NB4 (cell line): ENCODE measurements at regions not wholly inside any gene's neighbourhood (a gene's known extent, or its start where the extent isn't known, plus 50 kb on each side); places are given as distances from the start of the nearest gene placed in this dataset.
"Not testable (repeated sequence)": the region's sequence is repeated elsewhere in the genome, so short reads cannot be mapped to it uniquely, and the experiment has no call there.

ENCODE experiments used
- POLR2A ChIP-seq: IDR thresholded peaks from 2 replicates; pipeline ENCODE4 v1.6.1; 2011; ENCODE audit warnings: mild to moderate bottlenecking; ENCODE audit not compliant: insufficient read length; ENCODE audit errors: extremely low read depth
- TF ChIP-seq, protein P1 (sequence below): IDR thresholded peaks from 2 replicates; pipeline ENCODE4 v1.6.1; 2011; ENCODE audit warnings: low read depth, low read length
- TF ChIP-seq, protein P2 (sequence below): IDR thresholded peaks from one replicate; pipeline ENCODE4 v1.5.1; 2012; ENCODE audit warnings: low read depth, low read length

- TF ChIP-seq, protein P1, sequence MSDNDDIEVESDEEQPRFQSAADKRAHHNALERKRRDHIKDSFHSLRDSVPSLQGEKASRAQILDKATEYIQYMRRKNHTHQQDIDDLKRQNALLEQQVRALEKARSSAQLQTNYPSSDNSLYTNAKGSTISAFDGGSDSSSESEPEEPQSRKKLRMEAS, result not testable (repeated sequence)
- TF ChIP-seq, protein P2, sequence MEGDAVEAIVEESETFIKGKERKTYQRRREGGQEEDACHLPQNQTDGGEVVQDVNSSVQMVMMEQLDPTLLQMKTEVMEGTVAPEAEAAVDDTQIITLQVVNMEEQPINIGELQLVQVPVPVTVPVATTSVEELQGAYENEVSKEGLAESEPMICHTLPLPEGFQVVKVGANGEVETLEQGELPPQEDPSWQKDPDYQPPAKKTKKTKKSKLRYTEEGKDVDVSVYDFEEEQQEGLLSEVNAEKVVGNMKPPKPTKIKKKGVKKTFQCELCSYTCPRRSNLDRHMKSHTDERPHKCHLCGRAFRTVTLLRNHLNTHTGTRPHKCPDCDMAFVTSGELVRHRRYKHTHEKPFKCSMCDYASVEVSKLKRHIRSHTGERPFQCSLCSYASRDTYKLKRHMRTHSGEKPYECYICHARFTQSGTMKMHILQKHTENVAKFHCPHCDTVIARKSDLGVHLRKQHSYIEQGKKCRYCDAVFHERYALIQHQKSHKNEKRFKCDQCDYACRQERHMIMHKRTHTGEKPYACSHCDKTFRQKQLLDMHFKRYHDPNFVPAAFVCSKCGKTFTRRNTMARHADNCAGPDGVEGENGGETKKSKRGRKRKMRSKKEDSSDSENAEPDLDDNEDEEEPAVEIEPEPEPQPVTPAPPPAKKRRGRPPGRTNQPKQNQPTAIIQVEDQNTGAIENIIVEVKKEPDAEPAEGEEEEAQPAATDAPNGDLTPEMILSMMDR, result not testable (repeated sequence)
- TF ChIP-seq POLR2A, result not testable (repeated sequence)
These were observed 1950.0 kb upstream of the DEFB115 start for GRCh38 chr20:29307484-29307883.
